HG03097 (cell line): ENCODE measurements at regions not wholly inside any gene's neighbourhood (a gene's known extent, or its start where the extent isn't known, plus 50 kb on each side); places are given as distances from the start of the nearest gene placed in this dataset.

Source experiments
- ATAC-seq: cut with Tn5 transposase; IDR thresholded peaks from one replicate; pipeline ENCODE4 v1.9.1; 2021; ENCODE audit not compliant: unreplicated experiment, low FRiP score

DNA sequence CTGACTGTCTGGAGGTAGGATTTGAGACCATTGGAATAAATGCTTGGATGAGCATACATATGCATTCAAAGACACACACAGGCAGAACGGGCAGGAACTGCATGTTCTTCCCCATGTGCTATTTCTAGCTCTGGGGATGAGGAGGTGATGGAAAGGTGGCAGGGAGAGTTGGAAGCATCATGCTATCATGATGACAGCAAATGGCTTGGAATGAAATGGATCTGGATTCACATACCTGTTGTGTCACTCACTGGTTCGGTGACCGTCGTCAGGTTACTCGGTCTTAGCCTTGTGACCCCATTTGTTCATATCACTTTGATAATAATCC is 627.9 kb upstream of the KIRREL3 start:
- ATAC-seq = no peak

- ATAC-seq = no peak
These were observed 627.3 kb upstream of the KIRREL3 start for GRCh38 chr11:127627629-127628457.

DNA sequence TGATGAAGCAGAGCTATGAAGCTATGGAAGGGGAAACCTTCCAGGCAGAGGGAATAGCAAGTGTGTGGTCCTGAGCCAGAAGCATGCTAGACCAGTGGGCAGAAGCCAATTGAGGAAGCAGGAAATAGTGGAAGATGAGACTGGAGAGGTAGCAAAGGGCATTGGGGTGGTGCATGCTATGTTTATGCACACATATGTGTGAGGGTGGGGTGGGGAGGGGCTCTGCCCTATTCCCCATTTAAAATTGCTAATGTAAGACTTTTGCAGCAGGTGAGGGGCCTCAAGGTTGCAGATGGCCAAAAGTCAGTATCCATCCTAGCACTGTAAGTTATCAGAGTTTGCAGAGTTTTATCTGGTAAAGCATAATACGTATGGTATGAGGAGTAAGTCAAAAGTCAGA is 626.6 kb upstream of the KIRREL3 start:
- no peak for ATAC-seq

GRCh38 chr11:127625402-127625801 is 624.8 kb upstream of the KIRREL3 start:
- no peak for ATAC-seq

DNA sequence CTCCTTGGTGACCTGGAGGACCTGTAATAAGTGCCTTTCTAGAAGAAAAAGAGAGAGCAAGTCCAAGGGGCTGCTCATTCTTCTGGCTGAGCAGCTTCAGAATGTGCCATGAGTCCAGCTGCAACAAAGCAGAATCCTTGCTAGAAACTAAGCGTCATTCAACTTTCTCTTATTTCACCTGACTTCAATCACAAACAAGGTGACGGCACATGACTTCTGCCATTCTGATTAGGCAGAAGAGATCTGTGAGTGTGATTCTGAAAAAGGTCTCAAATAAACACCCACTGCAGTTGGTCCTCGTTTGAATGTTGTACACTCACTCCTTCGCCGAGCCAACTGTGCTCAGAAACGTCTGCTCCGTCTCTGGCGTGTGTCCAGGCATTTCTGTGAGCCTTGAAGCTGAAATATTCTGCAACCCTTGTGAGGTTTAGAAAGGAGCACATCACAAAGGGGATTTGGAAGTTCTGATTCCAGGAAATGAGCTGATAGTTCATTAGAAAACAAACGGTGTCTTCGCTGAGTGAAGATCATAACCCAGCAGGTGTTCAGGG is 623.8 kb upstream of the KIRREL3 start:
- ATAC-seq = no peak

DNA sequence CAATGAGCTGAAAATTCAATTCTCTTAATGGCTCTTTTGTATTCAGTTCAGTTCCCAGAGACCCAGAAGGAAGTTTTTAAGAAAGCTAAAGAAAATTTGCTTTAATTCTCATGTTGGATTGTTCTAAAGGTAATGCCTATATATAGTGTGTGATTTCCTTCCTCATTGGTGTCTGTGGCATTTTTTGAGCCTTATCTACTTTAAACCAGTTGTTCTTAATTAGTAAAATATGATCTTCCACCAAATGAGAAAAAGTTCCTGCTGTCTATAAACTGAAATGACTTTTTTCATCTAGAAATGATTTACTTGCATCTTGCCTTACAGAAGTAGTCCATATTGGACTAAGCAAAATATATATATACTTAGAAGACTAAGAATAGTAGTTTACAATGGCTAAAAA is 622.1 kb upstream of the KIRREL3 start:
- ATAC-seq = no peak

DNA sequence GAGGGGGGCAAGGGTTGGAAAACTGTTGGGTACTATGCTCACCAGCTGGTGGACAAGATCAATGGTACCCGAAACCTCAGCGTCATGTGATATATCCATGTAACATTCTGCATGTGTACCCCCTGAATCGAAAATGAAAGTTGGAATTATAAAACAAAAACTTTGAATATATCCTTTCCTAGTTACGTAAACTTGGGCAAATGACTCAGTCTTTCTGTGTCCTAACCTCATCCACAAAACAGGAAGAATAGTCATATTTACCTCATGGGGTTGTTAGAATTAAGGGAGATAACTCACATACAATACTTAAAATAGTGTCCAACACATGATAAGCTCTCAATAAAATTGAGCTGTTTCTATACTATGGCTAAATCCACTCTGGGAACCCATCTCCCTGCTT is 620.1 kb upstream of the KIRREL3 start:
- no peak for ATAC-seq

- no peak for ATAC-seq
These were observed 619.4 kb upstream of the KIRREL3 start for GRCh38 chr11:127619946-127620345.

- ATAC-seq = no peak
These were observed 618.2 kb upstream of the KIRREL3 start for GRCh38 chr11:127618721-127619120.

GRCh38 chr11:127616158-127616557 is 615.6 kb upstream of the KIRREL3 start:
- no peak for ATAC-seq

- no peak for ATAC-seq
These were observed 612.0 kb upstream of the KIRREL3 start for GRCh38 chr11:127612607-127613006.

DNA sequence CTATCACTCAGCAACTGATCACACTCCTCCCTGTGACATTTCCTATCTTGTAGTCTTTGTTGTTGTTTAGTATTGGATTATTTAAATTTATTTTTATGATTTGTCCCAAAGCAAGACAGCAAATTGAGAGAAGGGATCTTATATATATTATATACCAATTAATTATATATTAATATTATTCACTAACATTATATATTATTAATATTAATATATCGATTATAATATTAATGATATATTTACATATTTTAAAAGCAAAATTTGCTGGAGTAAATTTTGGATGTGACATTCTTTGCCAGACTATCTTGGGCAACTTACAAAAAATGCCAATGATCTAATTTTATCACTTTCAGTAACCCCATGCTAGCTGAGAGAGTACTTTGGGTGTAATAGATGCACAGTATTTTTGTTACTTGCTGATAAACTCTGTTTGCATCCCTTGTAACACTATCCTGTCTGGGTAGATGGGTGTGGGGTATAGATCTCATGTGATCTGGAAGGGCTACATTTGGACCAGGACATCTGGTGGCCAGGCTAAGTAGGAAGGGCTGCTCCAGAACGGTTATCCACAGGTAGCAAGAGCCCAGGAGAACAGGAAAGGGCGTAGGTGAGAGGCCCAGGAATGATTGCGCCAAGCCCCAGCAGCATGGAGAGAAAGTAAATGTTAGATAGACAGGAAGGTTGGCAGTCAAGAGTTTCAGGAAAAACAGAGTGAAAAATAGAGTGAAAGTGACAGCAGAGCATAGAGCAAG is 608.6 kb upstream of the KIRREL3 start:
- ATAC-seq = no peak

- ATAC-seq = no peak
These were observed 607.0 kb upstream of the KIRREL3 start for GRCh38 chr11:127607487-127608085.

GRCh38 chr11:127601578-127601977 is 601.0 kb upstream of the KIRREL3 start:
- no peak for ATAC-seq

GRCh38 chr11:127600674-127601073 is 600.1 kb upstream of the KIRREL3 start:
- no peak for ATAC-seq

DNA sequence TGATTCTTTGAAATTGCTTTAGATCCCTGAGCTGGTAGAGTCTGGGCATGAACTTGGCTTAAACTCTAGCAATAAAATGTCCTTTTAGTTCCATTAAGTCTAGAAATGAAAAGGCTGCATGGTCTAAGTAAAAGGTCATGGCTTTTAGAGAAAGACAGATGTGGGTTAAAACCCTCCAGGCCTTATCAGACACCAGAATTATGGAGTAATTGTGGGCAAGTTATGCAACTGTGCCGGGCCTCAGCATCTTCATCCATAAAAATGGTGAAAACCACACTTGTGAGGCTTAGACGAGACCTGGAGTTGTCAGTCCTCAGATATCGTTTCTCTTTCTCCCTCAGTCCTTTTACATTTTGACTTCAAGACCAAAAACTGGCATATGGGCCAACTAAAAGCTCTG is 597.9 kb upstream of the KIRREL3 start:
- ATAC-seq = no peak

DNA sequence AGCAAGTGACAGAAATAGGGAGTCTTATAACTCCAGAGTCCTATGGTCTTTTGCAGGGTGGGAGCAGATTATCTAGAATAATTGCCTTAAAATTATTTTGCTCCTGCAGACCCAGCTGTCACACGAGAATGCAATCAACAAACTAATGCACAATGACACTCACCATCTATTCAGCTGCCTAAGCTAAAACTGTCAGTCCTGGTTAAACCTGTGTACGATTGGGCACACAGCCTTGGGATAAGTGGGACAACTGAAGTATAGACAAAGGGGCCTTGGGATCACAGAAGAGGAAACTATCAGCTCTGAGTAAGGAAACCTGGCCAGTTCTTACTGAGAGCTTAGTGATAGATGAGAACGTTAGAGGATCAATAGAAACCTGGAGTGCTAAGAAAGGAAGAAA is 595.9 kb upstream of the KIRREL3 start:
- ATAC-seq = no peak

GRCh38 chr11:127592371-127592770 is 591.8 kb upstream of the KIRREL3 start:
- no peak for ATAC-seq

DNA sequence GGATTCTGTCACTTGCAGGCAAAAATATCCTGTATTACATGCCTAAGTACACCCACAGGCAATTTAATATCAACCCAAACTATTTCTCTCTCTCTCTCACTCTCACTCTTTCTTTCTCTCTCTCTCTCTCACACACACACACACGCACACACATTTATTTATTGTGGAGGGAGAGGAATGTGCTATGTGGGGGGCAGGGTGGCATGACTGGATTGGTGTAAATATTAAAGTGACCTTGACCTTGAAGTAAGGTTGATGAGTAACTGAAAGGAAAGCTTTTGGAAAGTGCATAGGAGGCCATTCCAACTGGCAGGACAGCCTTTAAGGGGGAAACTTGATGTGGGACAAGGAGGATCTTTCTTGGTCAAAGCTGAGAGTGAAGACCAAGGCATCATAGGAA is 589.7 kb upstream of the KIRREL3 start:
- no peak for ATAC-seq

GRCh38 chr11:127588431-127588830 is 587.9 kb upstream of the KIRREL3 start:
- no peak for ATAC-seq

- ATAC-seq = no peak
These were observed 586.9 kb upstream of the KIRREL3 start for GRCh38 chr11:127587511-127587910.
